ENCODE measurements at regions not wholly inside any gene's neighbourhood (a gene's known extent, or its start where the extent isn't known, plus 50 kb on each side); places are given as distances from the start of the nearest gene placed in this dataset.

- no peaks in the 10 kb centered on the region for H3K36me3 Mint-ChIP-seq (ENCODE audit: low read depth)
- TF ChIP-seq CTCF (IDR thresholded peaks at IDR 0.05), result no peak
- peaks cover 7% of the 10 kb centered on the region for H3K27me3 Mint-ChIP-seq (ENCODE audit: insufficient read depth)
- H3K4me3 Mint-ChIP-seq, result no peak overlapping the region
- DNase-seq, result no peak
- no peak overlapping the region for H3K27ac Mint-ChIP-seq
- no peaks in the 10 kb centered on the region for H3K4me1 Mint-ChIP-seq (ENCODE audit: low read depth)
- no peaks in the 10 kb centered on the region for H3K9me3 Mint-ChIP-seq
Observed at GRCh38 chr13:42707048-42707447, 74.3 kb upstream of the FAM216B start.

GRCh38 chr13:42707586-42707985 is 73.8 kb upstream of the FAM216B start:
- Mint-ChIP-seq H3K36me3 (ENCODE audit: low read depth) (no peaks in the 10 kb centered on the region), H3K4me3 (no peak overlapping the region), H3K4me1 (ENCODE audit: low read depth) (no peaks in the 10 kb centered on the region), H3K9me3 (no peaks in the 10 kb centered on the region), H3K27me3 (ENCODE audit: insufficient read depth) (peaks cover 7% of the 10 kb centered on the region), H3K27ac (no peak overlapping the region)
- DNase-seq, result no peak
- no peak for TF ChIP-seq CTCF (IDR thresholded peaks at IDR 0.05)

- Mint-ChIP-seq H3K4me3 (no peak overlapping the region), H3K27me3 (ENCODE audit: insufficient read depth) (peaks cover 7% of the 10 kb centered on the region), H3K36me3 (ENCODE audit: low read depth) (no peaks in the 10 kb centered on the region), H3K4me1 (ENCODE audit: low read depth) (no peaks in the 10 kb centered on the region), H3K9me3 (no peaks in the 10 kb centered on the region), H3K27ac (no peak overlapping the region)
- no peak for DNase-seq
- TF ChIP-seq CTCF (IDR thresholded peaks at IDR 0.05), result no peak
Observed at GRCh38 chr13:42708391-42708790, 73.0 kb upstream of the FAM216B start.

- peaks cover 5% of the 10 kb centered on the region for H3K27me3 Mint-ChIP-seq (ENCODE audit: insufficient read depth)
- no peaks in the 10 kb centered on the region for H3K4me1 Mint-ChIP-seq (ENCODE audit: low read depth)
- H3K27ac Mint-ChIP-seq, result no peak overlapping the region
- no peaks in the 10 kb centered on the region for H3K36me3 Mint-ChIP-seq (ENCODE audit: low read depth)
- no peak for DNase-seq
- H3K4me3 Mint-ChIP-seq, result no peak overlapping the region
- TF ChIP-seq CTCF (IDR thresholded peaks at IDR 0.05), result no peak
- no peaks in the 10 kb centered on the region for H3K9me3 Mint-ChIP-seq
Observed at GRCh38 chr13:42709276-42709675, 72.1 kb upstream of the FAM216B start.

- TF ChIP-seq CTCF (IDR thresholded peaks at IDR 0.05), result no peak
- Mint-ChIP-seq H3K9me3 (no peaks in the 10 kb centered on the region), H3K36me3 (ENCODE audit: low read depth) (no peaks in the 10 kb centered on the region), H3K27me3 (ENCODE audit: insufficient read depth) (no peaks in the 10 kb centered on the region), H3K4me1 (ENCODE audit: low read depth) (peaks cover 13% of the 10 kb centered on the region), H3K4me3 (no peak overlapping the region), H3K27ac (no peak overlapping the region)
- DNase-seq, result no peak
Observed at GRCh38 chr13:42715909-42716308, 65.5 kb upstream of the FAM216B start.

- DNase-seq, result no peak
- no peaks in the 10 kb centered on the region for H3K27me3 Mint-ChIP-seq (ENCODE audit: insufficient read depth)
- H3K4me3 Mint-ChIP-seq, result no peak overlapping the region
- no peaks in the 10 kb centered on the region for H3K9me3 Mint-ChIP-seq
- peaks cover 17% of the 10 kb centered on the region for H3K4me1 Mint-ChIP-seq (ENCODE audit: low read depth)
- H3K36me3 Mint-ChIP-seq (ENCODE audit: low read depth), result no peaks in the 10 kb centered on the region
- no peak overlapping the region for H3K27ac Mint-ChIP-seq
- TF ChIP-seq CTCF (IDR thresholded peaks at IDR 0.05), result no peak
Observed at GRCh38 chr13:42717176-42717575, 64.2 kb upstream of the FAM216B start.
